NCI-H510A treated with DMSO at 0.1 percent for 48 hours (cell line): ENCODE measurements at regions not wholly inside any gene's neighbourhood (a gene's known extent, or its start where the extent isn't known, plus 50 kb on each side); places are given as distances from the start of the nearest gene placed in this dataset.
A peak's percentile ranks its signal among the peaks of the same experiment; 100 is the strongest.
"Not testable (repeated sequence)": the region's sequence is repeated elsewhere in the genome, so short reads cannot be mapped to it uniquely, and the experiment has no call there.

Experiments
- DNase-seq: peaks from one replicate; lab custom pipeline; 2025; lab: John Stamatoyannopoulos, UW

DNA sequence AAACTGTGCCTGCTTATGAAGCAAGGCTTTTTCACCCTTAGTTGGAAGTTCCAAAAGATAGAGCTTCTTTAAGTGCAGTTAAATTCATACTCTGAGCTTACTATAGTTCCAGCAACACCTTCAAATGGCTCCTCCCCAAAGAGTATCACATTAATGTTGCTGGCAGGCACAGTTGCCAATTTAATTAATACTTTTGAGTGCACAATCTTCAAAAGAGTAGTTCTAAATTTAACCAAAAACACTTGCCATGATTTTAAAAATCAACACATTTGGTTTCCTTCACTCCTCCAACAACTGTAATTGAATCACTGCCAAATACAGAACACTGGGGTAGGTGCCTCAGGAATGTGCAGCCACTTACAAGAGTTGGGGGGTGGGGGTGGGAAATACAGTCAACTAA, 150.6 kb upstream of the UBE2E3 start:
- DNase-seq = no peak

DNA sequence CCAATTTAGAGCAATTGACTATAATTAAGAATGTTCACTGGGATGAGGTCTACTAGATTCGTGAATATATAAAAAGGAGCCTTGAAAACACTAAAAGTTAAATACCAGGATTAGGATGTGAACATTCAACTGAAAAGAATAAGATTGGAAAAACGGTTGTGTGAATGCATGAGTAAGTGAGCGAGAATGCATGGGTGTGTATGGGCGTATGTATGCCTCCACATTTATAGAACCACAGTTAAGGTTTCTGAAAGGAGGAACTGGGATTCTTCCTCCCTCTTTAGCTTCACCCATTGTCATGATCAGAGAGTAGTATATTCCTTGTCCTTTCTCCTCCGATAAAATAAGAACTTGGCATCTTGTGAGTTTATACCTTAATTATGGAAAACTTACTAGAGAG, 151.1 kb upstream of the UBE2E3 start:
- DNase-seq = no peak

DNA sequence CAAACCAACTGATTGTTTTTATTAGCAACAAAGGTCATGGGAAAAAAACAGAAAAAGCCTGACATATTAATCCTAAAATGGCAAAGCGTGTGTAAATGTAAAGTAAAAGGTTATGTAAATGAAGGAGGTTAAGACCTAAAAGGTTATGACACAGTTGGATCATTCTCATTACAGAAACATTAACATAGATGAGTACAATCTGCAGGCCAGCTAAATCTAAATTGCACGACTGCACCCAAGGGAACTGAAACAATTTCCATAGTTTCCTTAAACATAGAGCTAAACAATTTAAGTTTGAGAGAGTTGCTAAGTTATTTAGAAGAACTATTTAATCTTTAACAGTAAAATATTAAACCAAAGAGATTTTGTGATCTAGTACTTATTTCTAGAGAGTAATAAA, 151.6 kb upstream of the UBE2E3 start:
- no peak for DNase-seq

DNA sequence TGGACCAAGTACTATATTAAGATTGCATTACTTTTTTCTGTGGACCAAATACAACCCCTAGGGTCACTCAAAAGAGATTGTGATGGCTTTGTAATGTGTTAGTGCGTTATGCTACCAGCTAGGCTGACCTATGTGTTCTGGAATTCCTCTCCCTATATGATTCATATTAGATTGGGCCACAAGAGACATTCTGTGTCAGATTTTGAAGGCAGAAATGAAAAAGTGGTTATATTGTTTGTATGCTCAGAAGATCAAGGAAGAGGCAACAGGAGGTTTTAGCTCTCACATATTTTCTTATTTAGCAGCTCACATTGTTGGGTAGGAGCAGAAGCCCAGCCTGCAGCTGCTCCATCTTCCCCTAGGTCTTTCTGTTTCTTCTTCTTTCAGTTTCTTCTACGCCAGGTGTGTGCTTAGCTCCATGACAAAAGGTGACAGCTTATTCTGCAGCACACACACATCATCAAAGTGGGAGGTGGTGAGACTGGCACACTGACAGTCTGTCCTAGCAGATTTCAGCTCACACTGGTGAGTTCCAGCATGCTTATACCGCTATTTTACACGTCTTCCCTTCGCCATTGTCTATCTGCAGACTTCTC, 156.8 kb upstream of the UBE2E3 start:
- DNase-seq = no peak

DNA sequence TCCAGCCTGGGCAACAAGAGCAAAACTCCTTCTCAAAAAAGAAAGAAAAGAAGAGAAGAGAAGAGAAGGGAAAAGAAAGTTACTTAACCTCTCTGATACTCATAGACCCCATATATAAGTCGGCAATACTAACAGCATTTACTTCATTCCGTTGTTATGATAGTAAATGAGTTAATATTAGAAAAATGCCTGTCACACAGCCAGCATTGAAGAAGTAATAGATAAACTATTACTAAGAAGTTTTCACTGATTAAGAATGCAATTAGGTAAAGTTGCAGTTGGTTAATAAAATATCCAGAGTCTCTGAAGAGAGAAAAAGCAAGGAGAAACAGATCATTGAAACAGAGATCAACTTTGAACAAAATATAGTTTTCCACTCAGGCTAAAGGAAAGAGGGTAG, 161.3 kb upstream of the UBE2E3 start:
- no peak for DNase-seq

DNA sequence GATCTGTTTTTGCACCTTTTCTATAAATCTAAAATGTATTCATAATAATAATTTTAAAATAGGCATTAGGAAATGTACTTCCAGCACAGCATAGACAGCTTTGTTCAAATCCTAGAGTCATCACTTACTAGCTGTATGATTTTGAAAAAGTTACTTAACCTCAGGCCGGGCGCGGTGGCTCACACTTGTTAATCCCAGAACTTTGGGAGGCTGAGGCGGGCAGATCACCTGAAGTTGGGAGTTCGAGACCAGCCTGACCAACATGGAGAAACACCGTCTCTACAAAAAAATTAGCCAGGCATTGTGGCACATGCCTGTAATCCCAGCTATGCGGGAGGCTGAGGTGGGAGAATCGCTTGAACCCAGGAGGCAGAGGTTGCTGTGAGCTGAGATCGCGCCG, 161.7 kb upstream of the UBE2E3 start:
- not testable (repeated sequence) for DNase-seq

DNA sequence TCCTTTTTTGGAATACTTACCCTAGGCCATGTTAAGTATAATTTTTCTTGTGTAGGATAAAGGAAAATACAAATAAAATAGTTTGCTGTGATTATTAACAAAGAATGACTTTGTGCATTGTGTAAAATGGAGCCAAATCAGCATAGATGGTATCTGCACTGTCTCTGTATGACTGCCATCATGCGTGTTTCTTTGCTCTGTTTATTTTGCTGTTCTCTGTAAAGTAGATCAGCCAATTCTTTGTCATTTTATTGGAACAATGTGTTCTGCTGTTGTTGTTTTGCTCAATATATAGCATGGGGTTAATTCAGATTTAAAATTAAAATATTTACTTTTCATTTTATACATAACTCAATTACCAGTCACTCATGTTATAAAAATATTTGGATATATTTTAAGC, 181.3 kb upstream of the UBE2E3 start:
- DNase-seq = no peak

DNA sequence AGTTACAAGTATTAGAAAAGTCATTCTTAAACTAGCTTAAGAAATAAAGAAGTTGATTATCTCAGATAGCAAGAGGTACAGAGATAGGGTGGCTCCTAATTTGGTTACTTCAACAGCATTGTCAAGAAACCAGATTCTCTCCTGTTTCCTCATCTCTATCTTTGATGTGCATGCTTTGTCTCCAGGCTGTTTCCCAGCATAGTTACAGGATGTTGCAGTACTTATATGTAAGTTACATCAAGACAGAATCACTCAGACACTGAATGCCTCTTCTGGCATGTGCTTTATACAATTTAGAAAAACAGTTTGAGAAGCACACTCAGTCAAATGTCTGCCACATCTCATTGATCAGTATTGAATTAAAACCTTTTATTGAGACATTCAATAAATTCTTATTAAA, 189.5 kb upstream of the UBE2E3 start:
- no peak for DNase-seq

DNA sequence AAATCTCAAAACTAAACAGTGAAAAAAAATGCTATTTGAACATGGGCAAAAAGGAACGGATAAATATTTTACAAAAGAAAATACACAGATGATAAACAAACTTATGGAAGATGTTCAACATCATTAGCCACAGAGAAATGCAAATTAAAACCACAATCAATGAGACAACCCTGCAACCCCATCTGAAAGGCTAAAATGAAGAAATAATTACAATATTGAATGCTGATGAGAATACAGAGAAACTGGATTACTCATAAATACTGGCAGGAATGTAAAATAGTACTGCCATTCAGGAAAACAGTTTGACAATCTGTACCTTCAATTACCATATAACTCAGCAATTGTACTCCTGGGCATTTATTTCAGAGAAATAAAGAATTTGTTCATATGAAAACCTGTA, 193.1 kb upstream of the UBE2E3 start:
- no peak for DNase-seq

DNA sequence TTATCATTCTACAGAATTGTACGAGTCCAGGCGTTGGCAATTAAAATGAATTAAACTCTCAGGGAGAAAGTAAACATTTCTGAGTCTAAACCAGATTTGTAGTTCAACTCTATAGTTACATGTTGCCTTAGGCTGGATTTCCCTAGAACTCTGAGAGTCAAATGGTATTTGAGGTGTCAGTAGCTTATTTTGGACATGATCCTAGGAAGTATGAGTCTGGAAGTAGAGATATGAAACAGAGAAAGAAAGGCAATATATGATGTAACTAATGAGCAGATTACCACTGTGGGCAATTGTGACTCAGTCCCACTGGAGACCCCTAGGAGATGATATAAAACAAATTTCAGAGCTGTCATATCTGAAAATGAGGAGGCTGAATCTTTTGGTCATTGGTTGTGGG, 199.1 kb upstream of the UBE2E3 start:
- no peak for DNase-seq

DNA sequence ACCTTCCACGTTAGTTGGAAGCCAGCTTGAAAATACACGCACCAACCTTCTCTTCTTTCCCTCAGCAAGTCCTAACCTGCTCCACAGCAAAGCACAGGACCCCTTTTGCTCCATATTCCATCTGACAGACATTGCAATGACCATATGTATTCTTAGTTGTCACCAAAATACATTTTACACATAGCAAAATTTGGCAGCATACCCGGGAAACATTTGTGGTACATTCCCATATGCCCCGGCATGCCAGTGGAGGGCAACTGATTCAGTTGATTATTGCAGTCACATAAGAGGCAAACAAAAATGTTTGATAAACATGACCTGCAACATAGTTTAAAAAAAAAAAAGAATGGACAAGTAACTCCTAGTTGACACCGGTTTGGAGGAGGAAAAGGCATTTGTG, 202.1 kb upstream of the UBE2E3 start:
- no peak for DNase-seq

DNA sequence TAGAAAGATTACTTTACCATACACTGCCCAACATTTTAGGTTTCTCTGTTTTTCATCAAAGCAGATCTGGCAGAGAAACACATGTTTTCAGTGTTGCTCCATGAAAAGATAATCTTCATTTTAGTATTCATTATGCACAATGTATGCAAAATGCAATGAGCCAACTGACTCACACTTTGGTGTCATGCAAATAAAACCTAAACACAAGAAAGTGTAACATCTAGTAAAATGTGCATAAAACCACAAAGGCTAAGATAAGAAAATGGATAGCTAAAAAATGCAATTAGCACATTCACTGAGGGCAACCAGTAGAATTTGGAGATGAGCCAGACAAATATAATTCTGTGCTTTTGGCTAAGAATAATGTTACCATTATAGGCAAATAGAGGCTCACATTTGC, 203.5 kb upstream of the UBE2E3 start:
- no peak for DNase-seq

DNA sequence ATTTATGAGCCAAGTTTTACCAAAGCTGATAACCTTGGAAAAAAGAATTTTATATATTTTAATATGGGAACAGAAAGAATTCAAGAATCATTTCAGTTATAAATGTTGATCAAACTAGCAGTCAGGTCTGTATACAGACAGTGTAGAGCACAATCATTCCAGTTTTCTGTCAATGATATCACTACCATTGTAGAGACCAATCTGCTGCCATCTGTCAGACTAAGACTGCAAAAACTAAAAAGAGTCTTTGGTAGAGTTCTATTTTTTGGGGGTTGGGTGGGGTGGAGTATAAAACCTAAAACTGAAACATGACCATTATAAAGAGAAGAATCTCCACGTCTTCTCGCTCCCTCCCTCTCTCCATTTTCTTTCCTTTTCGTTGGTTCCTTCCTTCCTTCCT, 204.7 kb upstream of the UBE2E3 start:
- DNase-seq = no peak

DNA sequence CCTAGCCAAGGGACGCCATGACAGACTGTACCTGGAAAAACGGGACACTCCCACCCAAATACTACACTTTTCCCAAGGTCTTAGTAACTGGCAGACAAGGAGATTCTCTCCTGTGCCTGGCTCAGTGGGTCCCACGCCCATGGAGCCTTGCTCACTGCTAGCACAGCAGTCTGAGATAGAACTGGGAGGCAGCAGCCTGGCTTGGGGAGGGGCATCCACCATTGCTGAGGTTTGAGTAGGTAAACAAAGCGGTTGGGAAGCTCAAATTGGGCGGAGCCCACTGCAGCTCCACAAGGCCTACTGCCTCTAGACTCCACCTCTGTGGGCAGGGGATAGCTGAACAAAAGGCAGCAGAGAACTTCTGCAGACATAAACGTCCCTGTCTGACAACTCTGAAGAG, 215.1 kb upstream of the UBE2E3 start:
- DNase-seq = not testable (repeated sequence)

DNA sequence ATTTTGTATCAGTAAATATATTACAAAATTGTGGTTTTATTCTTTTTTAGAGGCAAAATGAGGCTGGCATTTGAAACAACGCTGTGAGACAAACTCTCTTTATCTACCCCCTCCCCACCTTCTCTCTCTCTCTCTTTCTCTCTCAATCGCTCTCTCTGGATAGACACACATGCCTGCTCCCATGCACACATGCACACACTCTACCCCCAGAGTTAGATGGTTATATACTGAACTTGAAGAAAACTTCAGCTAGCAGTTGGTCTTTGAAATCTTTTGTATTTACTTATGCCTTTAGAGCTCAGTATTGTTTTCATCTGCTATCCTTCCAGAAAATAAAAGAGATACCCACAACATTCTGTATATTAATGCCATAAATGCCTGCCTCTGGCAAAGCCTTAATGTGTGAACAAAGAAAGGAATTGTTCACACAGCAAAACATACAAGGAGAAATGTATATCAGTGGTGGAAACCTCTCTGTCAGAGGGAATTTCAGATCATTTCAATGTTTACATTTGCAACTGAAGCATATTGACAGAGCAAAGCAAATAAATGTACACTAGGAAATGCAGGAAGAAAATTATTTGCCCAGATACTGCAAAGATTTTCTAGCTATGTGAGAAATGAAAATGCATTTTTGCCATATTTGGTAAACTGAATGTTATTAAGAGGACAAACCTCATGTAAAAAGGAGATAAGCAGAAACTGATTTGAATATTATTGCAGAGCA, 217.0 kb upstream of the UBE2E3 start:
- DNase-seq = peak; percentile 85

DNA sequence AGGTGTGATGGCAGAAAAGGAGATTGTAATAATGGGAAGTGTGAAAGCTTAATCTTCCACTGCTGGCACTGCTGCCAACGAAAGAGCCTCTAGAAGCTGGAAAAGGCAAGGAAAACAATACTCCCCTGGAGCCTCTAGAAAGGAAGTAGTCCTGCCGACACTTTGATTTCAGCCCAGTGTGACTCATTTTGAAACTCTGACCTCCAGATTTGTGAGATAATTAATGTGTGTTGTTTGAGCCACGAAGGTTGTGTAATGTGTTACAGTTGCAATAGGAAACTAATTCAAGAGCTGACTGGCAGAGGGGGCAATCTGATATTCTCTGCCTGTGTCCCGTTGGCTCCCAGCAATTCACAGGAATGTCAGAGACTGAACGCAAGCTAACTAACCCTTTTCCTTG, 219.2 kb upstream of the UBE2E3 start:
- no peak for DNase-seq

DNA sequence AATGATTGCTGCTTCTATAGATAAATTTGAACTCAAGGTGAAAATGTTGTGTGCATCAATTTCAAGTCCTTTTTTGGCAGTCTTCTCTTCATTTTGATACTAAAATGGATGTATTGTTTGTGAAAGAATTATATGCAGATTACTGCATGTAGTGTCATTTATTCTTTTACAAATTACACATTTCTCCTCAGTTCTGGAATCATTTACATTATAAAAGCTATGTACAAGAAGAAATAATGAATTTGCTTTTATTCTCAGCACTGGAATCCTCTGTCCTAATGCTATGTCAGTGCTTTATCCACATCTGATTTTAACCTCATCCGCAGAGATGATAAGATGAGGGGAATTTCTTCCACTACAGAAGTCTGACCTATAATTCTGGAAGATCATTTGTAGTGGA, 220.8 kb upstream of the UBE2E3 start:
- no peak for DNase-seq

DNA sequence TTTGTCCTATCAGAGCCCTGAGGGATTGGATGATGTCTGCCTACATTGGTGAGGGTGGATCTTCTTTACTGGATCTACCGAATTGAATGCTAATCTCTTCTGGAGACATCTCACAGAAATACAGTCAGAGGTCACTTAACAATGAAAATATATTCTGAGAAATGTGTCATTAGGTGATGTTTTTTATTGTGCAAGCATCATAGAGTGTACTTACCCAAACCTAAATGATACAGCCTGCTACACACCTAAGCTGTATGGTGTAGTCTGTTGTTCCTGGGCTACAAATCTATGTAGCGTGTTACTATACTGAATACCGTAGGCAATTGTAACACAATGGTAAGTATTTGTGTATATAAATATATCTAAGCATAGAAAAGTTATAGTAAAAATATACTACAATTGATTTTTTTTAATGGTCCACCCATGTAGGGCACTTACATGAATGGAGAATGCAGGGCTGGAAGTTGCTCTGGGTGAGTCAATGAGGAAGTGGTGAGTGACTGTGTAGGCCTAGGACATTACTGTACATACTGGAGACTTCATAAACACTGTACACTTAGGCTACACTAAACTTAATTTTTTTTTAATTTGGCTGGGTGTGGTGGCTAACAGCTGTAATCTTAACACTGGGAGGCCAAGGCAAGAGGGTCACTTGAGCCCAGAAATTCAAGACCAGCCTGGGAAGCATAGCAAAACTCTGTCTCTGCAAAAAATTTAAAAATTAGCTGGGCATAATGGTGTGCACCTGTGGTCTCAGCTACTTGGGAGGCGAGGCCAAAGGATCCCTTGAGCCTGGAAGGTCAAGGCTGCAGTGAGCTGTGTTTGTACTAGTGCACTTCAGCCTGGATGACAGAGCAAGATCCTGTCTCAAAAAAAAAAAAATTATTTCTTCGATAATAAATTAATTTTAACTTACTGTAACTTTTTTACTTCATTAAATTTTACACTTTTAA, 226.3 kb upstream of the UBE2E3 start:
- no peak for DNase-seq

DNA sequence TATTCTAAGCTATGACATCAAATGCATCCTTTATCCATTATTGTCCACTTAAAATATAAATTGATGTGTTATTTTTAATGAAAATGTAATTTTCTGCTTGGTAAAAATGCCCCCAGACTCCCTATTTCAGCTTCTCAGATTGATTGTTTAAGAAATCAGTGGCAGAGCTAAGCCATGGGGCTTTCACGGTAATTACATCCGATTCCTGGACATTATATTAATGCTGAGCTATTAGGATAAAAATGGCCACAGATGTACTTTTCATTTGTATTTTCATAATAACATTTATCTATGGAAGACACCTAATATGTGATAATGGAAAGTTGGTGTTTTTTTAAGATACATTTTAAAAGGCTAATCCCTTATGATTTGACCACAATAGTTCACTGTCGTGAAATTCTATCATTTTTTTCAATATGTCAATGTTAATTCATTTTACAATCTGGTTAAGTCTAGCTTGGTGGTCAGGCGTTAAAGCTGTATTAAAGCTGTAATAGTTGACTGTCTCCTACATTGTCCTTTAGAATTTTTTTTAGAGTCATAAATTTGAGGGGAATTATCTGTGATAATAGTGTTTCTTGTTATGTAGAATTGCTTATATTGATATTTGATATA, 229.0 kb upstream of the UBE2E3 start:
- DNase-seq = no peak

DNA sequence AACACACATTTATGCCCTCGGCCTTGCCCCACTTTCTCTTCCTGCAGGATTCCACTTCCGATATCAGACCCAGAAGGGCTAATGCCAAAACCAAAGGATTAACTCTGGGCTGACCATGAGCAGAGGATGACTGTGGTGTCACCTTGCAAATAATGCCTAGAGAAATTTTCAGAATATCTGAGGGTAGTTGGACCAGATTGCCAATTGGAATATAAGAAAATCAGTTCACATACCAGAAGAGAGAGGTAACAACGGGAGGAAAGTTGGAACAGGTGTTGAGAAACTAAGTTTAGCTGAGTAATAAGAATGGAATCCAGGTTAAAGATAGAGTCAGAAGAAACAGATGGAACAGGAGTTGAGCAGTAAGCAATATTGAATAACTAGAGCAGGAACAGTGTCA, 232.7 kb upstream of the UBE2E3 start:
- no peak for DNase-seq

DNA sequence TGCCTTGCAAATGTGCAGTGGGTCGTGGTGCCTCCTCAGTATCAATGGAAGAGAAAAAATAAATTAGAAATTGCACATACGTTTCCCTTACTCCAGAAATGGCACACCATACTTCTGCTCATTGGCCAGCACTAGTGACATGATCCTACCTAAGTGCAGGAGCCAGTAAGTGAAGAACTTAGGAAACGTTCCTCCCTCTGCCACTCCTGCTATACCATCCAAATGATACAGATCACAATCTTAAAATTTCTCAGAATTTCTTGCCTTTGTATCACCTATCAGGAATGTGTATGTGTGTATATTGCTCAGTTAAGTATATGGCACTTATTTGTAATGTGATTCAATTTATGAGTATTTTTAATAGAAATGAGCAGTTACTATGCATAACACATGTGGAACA, 237.0 kb upstream of the UBE2E3 start:
- no peak for DNase-seq

DNA sequence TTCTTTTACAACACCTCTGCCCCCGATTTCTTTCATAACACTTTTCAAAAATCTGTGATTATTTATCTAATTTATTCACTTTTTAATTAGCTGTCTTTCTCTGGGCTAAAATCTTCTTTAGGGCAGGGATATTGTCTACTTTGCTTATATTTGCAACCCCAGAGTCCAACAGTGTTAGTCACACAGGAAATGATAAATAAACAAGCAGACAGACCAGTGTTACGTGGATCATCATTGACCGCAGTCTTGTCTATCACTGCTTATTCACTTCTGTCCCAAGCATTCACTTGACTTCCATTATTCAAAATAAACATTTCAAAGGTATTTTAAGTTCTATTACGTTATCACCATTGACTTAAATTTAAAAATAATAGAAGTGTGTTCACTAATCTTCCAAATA, 237.6 kb upstream of the UBE2E3 start:
- DNase-seq = no peak

DNA sequence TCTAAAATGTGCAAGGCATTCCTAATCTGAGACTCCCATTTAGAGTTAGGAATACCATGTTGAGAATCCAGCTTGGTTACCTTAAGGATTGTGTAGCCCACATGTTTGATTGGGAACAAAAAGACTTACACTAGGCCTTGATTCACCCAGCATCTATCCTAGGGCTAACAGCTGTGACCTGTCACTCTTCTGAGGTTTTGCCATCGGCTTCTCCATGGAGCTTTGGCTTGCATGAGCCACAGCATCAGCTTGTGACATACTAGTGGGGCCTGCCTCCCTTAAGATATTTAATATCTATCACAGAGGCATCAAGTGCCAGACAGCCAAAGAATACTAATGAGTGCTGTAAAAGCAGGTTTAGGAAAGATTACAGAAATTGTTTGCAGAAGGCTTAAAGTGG, 241.3 kb upstream of the UBE2E3 start:
- no peak for DNase-seq
